ENCODE measurements at regions not wholly inside any gene's neighbourhood (a gene's known extent, or its start where the extent isn't known, plus 50 kb on each side); places are given as distances from the start of the nearest gene placed in this dataset.

DNA sequence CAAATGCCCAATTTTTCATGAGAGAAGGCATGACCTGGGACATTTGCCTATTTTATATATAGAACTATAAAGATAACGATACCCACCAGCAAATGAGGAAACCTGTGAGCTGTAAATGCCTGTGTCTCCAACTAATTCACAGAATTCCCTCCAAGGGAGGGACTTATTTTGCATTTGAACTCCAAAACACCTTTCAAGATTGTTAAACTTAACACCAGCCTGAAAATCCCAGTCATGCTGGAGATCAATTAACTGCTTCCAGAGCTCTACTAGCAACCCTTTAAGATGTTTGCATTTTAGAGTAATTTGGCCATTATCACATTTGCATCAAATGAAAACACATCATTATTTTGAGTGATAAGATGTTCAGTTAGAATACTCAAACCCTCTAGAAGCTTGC, 68.1 kb upstream of the KLHL14 start:
- TF ChIP-seq, protein P1, sequence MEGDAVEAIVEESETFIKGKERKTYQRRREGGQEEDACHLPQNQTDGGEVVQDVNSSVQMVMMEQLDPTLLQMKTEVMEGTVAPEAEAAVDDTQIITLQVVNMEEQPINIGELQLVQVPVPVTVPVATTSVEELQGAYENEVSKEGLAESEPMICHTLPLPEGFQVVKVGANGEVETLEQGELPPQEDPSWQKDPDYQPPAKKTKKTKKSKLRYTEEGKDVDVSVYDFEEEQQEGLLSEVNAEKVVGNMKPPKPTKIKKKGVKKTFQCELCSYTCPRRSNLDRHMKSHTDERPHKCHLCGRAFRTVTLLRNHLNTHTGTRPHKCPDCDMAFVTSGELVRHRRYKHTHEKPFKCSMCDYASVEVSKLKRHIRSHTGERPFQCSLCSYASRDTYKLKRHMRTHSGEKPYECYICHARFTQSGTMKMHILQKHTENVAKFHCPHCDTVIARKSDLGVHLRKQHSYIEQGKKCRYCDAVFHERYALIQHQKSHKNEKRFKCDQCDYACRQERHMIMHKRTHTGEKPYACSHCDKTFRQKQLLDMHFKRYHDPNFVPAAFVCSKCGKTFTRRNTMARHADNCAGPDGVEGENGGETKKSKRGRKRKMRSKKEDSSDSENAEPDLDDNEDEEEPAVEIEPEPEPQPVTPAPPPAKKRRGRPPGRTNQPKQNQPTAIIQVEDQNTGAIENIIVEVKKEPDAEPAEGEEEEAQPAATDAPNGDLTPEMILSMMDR (IDR thresholded peaks at IDR 0.05 in 4 of 5, conservative IDR thresholded peaks at IDR 0.05 in 1 of 5): no peak
- TF ChIP-seq POLR2A (IDR thresholded peaks at IDR 0.05): no peak
